ENCODE measurements at regions not wholly inside any gene's neighbourhood (a gene's known extent, or its start where the extent isn't known, plus 50 kb on each side); places are given as distances from the start of the nearest gene placed in this dataset.

DNA sequence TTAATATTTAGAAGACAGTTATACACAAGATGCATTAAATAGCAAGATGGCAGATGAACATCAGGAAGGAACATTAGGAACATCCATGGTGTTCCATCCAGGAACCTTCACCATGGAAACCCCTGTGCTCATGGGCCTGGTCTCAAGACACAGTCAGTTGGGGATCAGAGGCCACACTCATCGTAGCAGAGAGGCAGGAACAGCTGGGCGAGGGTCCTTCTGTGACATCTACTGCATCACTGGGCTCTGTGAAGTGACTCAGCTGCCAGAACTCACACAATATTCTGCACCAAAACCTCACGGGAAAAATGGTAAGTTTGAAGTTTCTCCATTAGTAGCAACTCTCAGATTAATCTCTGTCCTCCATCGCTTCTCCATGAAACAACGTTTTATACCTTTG lies 356.6 kb downstream of the PREX1 start:
- no peaks in the 10 kb centered on the region for H3K27me3 ChIP-seq
- no peaks in the 10 kb centered on the region for H3K4me1 ChIP-seq
- no peak overlapping the region for H3K27ac ChIP-seq
- no peaks in the 10 kb centered on the region for H3K9me3 ChIP-seq
- intact Hi-C loops (cut with DNase I), result no loop called here
- TF ChIP-seq, protein P1, sequence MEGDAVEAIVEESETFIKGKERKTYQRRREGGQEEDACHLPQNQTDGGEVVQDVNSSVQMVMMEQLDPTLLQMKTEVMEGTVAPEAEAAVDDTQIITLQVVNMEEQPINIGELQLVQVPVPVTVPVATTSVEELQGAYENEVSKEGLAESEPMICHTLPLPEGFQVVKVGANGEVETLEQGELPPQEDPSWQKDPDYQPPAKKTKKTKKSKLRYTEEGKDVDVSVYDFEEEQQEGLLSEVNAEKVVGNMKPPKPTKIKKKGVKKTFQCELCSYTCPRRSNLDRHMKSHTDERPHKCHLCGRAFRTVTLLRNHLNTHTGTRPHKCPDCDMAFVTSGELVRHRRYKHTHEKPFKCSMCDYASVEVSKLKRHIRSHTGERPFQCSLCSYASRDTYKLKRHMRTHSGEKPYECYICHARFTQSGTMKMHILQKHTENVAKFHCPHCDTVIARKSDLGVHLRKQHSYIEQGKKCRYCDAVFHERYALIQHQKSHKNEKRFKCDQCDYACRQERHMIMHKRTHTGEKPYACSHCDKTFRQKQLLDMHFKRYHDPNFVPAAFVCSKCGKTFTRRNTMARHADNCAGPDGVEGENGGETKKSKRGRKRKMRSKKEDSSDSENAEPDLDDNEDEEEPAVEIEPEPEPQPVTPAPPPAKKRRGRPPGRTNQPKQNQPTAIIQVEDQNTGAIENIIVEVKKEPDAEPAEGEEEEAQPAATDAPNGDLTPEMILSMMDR (IDR thresholded peaks at IDR 0.05), result no peak
- no peak overlapping the region for H3K4me3 ChIP-seq
- no peaks in the 10 kb centered on the region for H3K36me3 ChIP-seq
- no peak for DNase-seq (ENCODE audit: low spot score in 2 of 2)

DNA sequence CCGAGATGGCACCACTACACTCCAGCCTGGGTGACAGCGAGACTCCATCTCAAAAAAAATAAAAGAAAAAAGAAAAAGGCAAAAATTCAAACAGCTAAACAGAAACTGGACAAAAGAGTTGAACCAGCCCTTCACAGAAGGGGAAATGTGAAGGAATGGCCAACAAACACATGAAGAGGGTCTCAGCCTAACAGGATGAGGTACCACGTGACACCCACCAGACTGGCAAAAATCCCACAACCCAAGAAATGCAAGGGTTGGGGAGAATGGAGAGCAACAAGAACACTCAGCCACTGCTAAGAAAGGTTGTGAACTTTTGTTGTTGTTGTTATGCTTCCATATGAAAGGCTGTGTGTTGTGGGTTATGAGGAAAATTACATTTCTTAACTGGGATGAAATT lies 357.7 kb downstream of the PREX1 start:
- no peak overlapping the region for H3K27ac ChIP-seq

DNA sequence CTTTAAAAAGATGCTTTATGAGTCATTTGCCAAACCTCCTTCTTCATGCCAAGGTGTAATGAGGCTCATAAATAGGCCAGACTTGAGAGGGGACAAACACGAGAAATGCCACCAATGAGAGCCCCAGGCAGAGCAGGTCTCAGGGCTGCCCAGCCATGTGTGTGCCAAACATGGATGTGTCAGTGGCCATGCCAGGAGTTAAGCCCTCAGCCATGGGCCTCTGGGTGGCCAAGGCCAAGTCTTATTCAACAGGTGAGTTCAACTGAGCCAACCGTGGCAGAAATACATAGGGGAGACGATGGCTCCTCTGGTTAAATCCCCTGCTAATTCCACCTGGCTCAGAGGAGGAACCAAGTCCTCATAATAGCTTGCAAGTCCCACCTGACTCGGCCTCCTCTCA lies 358.8 kb downstream of the PREX1 start:
- intact Hi-C loops (cut with DNase I), result no loop called here
- DNase-seq (ENCODE audit: low spot score in 2 of 2), result no peak
- Histone ChIP-seq H3K4me1 (no peaks in the 10 kb centered on the region), H3K4me3 (no peak overlapping the region), H3K27ac (no peak overlapping the region), H3K27me3 (no peaks in the 10 kb centered on the region), H3K36me3 (no peaks in the 10 kb centered on the region), H3K9me3 (no peaks in the 10 kb centered on the region)
- TF ChIP-seq, protein P1 (IDR thresholded peaks at IDR 0.05), result no peak

More for the DNA sequence above, 357.7 kb downstream of the PREX1 start:
- intact Hi-C loops (cut with DNase I), result no loop called here
- no peak for DNase-seq (ENCODE audit: low spot score in 2 of 2)
- Histone ChIP-seq H3K4me1 (no peaks in the 10 kb centered on the region), H3K36me3 (no peaks in the 10 kb centered on the region), H3K4me3 (no peak overlapping the region), H3K9me3 (no peaks in the 10 kb centered on the region), H3K27me3 (no peaks in the 10 kb centered on the region)
- TF ChIP-seq, protein P1 (IDR thresholded peaks at IDR 0.05), result no peak

DNA sequence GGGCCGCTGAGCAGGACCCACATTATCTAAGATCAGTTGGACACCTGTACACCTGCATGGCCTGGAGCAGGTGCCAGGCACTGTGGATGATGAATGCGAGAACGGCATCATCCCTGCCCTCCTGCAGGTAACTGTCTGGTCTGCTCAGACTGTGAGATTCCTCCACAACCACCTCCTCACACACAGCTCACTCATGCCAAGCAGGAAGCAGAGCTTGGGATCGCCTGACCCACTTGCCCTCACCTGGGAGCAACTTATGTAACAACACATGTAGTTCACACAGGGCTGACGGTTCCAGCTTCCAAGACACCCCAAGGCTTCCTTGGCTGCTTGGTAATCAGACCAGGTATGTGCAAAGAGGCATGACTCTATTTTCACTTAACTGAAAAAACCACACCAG lies 359.2 kb downstream of the PREX1 start:
- Histone ChIP-seq H3K9me3 (no peaks in the 10 kb centered on the region), H3K36me3 (no peaks in the 10 kb centered on the region), H3K27me3 (no peaks in the 10 kb centered on the region), H3K4me1 (no peaks in the 10 kb centered on the region), H3K4me3 (no peak overlapping the region), H3K27ac (no peak overlapping the region)
- TF ChIP-seq, protein P1 (IDR thresholded peaks at IDR 0.05), result no peak
- DNase-seq (ENCODE audit: low spot score in 2 of 2), result no peak
- intact Hi-C loops (cut with DNase I), result no loop called here

DNA sequence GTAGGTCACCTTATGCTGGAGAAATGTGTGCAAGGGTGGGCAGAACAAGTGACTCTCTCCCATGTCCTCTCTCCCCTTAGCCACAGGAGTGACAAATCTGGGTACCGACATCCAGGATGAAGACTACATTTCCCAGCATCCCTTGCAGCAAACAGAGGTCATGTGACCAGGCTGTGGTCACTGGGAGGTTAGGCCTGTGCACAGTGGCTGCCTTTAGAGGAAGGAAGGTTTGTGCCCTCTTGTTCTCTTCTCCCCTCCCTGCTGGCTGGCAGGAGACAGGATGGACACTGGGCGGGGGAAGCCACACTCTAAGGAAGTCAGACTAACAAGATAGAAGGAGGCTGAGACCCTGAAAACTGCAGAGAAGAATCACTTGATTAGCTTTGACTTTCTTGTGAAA lies 360.2 kb downstream of the PREX1 start:
- Histone ChIP-seq H3K9me3 (no peaks in the 10 kb centered on the region), H3K4me1 (no peaks in the 10 kb centered on the region), H3K27ac (no peak overlapping the region), H3K4me3 (no peak overlapping the region), H3K27me3 (no peaks in the 10 kb centered on the region), H3K36me3 (no peaks in the 10 kb centered on the region)
- TF ChIP-seq, protein P1 (IDR thresholded peaks at IDR 0.05), result no peak
- intact Hi-C loops (cut with DNase I), result no loop called here
- DNase-seq (ENCODE audit: low spot score in 2 of 2), result no peak

DNA sequence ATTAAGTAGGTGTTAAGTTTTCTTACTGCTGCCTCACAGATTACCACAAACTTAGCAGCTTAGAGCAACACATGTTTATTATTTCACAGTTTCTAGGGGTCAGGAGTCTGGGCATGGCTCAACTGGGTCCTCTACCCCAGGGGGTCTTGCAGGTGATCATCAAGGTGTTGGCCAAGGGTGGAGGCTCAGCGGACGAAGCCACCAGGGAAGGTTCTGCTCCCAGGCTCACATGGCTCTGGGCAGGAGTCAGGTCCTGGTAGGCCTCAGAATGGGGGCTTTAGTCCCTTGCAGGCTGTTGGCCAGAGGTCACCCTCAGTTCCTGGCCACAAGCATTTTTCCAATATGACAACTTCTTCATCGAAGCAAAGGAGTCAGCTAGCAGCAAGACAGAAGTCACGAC lies 362.5 kb downstream of the PREX1 start:
- no peaks in the 10 kb centered on the region for H3K27me3 ChIP-seq
- TF ChIP-seq, protein P1 (IDR thresholded peaks at IDR 0.05), result no peak
- H3K9me3 ChIP-seq, result no peaks in the 10 kb centered on the region
- H3K36me3 ChIP-seq, result no peaks in the 10 kb centered on the region
- no peak overlapping the region for H3K27ac ChIP-seq
- no peak for DNase-seq (ENCODE audit: low spot score in 2 of 2)
- H3K4me3 ChIP-seq, result no peak overlapping the region
- H3K4me1 ChIP-seq, result no peaks in the 10 kb centered on the region
- intact Hi-C loops (cut with DNase I), result no loop called here

Measured in ascending aorta (tissue), 2 donors.